ENCODE measurements at regions not wholly inside any gene's neighbourhood (a gene's known extent, or its start where the extent isn't known, plus 50 kb on each side); places are given as distances from the start of the nearest gene placed in this dataset.

DNA sequence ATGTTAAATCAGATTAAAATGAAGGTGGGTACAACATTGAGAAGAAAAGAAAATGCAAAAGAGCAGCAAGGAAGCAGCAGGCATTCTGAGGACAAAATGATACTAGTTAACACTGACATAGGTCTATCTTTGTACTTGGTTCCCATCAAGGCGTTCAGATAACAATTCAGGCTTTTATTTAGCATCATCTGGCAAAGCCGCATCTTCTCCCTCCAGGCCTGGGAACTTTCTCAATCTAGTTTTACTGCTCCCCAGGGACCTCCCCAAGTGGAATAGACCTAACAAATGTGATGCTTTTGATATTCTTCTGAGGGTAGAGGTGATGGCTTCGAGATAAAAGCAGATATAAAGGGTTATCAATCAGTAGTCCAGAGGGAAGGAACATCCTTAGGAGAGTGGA, 130.6 kb downstream of the C3orf38 start:
- Histone ChIP-seq H3K9me3 (no peaks in the 10 kb centered on the region), H3K27ac (no peak overlapping the region), H3K36me3 (no peaks in the 10 kb centered on the region), H3K4me1 (no peaks in the 10 kb centered on the region), H3K27me3 (no peaks in the 10 kb centered on the region), H3K4me3 (no peak overlapping the region)
- intact Hi-C loops (cut with DNase I; ENCODE audit: low total_unique reads): no loop called here
- no peak for TF ChIP-seq POLR2A (IDR thresholded peaks at IDR 0.05)
- TF ChIP-seq, protein P1, sequence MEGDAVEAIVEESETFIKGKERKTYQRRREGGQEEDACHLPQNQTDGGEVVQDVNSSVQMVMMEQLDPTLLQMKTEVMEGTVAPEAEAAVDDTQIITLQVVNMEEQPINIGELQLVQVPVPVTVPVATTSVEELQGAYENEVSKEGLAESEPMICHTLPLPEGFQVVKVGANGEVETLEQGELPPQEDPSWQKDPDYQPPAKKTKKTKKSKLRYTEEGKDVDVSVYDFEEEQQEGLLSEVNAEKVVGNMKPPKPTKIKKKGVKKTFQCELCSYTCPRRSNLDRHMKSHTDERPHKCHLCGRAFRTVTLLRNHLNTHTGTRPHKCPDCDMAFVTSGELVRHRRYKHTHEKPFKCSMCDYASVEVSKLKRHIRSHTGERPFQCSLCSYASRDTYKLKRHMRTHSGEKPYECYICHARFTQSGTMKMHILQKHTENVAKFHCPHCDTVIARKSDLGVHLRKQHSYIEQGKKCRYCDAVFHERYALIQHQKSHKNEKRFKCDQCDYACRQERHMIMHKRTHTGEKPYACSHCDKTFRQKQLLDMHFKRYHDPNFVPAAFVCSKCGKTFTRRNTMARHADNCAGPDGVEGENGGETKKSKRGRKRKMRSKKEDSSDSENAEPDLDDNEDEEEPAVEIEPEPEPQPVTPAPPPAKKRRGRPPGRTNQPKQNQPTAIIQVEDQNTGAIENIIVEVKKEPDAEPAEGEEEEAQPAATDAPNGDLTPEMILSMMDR (IDR thresholded peaks at IDR 0.05 in 4 of 5, conservative IDR thresholded peaks at IDR 0.05 in 1 of 5): no peak
- no peak for DNase-seq
- ATAC-seq: no peak
- in situ Hi-C loops (cut with MboI; ENCODE audit: low sequenced_read_pairs in 4 of 4): no loop called here

DNA sequence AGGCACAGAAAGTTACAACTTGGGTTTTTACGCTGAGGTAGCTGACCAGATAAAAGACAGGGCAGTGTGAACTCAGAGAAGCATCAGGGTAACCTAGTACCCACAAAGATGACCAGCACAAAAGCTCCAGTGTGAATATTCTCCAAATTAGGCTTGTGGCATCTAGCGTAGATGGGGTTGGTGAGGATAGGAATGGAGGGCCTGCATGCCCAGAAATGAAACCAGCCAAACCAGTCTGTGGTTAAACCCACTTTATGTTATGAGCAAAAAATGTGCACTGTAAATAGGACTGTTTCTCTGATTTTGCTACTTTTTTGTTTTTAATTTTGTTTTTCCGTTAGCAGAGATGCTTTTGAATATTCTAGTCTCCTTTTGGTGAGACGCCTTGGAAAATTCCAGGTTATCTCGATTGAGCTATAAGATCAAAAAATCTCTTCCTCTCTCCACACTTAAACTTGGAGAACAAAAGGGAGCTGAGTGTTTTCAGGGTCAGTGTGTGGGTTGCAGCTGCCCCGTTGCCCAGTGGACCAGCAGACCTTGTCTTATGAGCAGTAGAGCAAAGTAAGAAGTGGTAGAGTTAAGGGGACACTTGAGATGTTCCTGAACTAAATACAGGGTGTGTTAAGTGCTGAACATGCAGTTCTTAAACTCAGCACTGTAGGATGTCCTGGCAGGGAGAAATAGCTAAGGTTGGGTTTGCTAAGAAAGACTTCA, 132.9 kb downstream of the C3orf38 start:
- in situ Hi-C loops (cut with MboI; ENCODE audit: low sequenced_read_pairs in 4 of 4): no loop called here
- H3K27me3 ChIP-seq: no peaks in the 10 kb centered on the region
- DNase-seq: no peak

DNA sequence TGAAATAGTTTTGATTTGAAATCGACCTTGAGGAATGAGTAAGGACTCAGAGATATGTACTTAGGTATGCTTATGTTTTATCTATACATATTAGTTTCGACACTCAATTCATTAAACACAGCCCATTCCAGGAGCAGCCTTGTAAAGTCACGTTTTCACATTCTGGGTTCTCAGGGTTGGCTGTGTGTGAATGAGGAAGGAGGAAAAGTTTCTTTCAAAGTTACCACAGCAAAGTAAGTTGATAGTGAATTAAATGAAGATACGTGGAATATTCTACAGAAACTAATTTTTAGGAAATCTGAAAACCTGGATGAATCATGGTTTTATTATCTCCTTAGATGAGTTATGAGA, 133.5 kb downstream of the C3orf38 start:
- Histone ChIP-seq H3K9me3 (no peaks in the 10 kb centered on the region), H3K27ac (no peak overlapping the region), H3K4me1 (no peaks in the 10 kb centered on the region), H3K27me3 (no peaks in the 10 kb centered on the region), H3K36me3 (no peaks in the 10 kb centered on the region), H3K4me3 (no peak overlapping the region)
- intact Hi-C loops (cut with DNase I; ENCODE audit: low total_unique reads) (no loop called here), in situ Hi-C loops (cut with MboI; ENCODE audit: low sequenced_read_pairs in 4 of 4) (no loop called here)
- ATAC-seq (no peak), DNase-seq (no peak)
- TF ChIP-seq POLR2A (IDR thresholded peaks at IDR 0.05): no peak
- TF ChIP-seq, protein P1 (IDR thresholded peaks at IDR 0.05 in 4 of 5, conservative IDR thresholded peaks at IDR 0.05 in 1 of 5): no peak

More for the DNA sequence above, 132.9 kb downstream of the C3orf38 start:
- no peaks in the 10 kb centered on the region for H3K4me1 ChIP-seq
- no peak overlapping the region for H3K4me3 ChIP-seq
- H3K27ac ChIP-seq: no peak overlapping the region
- ATAC-seq: no peak
- intact Hi-C loops (cut with DNase I; ENCODE audit: low total_unique reads): no loop called here
- no peaks in the 10 kb centered on the region for H3K9me3 ChIP-seq
- TF ChIP-seq POLR2A (IDR thresholded peaks at IDR 0.05): no peak
- TF ChIP-seq, protein P1 (IDR thresholded peaks at IDR 0.05 in 4 of 5, conservative IDR thresholded peaks at IDR 0.05 in 1 of 5): no peak
- H3K36me3 ChIP-seq: no peaks in the 10 kb centered on the region

DNA sequence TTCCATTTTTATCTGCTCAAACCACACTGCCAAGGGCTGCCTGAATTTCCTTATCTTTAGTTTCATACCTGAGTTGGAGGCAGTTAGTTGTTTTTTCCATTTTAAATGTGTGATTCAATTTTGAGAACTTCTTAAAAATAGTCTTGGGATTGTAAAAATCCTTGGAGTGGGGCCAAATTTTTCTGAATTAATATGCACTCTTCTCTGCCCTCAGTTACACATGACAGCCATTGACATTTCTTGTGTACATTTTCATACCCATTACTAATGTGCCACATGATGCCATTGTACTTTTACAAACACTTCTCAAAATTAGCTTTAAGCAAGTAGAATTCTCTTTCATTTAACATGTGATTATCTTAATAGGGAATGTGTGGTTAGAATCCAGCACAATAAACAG, 141.7 kb downstream of the C3orf38 start:
- DNase-seq: no peak
- no peak for ATAC-seq
- in situ Hi-C loops (cut with MboI; ENCODE audit: low sequenced_read_pairs in 4 of 4): no loop called here

More for the DNA sequence above, 141.7 kb downstream of the C3orf38 start:
- intact Hi-C loops (cut with DNase I; ENCODE audit: low total_unique reads): no loop called here
- Histone ChIP-seq H3K9me3 (no peaks in the 10 kb centered on the region), H3K4me3 (no peak overlapping the region), H3K4me1 (no peaks in the 10 kb centered on the region), H3K27me3 (no peaks in the 10 kb centered on the region), H3K36me3 (no peaks in the 10 kb centered on the region), H3K27ac (no peak overlapping the region)
- TF ChIP-seq, protein P1 (IDR thresholded peaks at IDR 0.05 in 4 of 5, conservative IDR thresholded peaks at IDR 0.05 in 1 of 5): no peak
- TF ChIP-seq POLR2A (IDR thresholded peaks at IDR 0.05): no peak
